ENCODE measurements at regions not wholly inside any gene's neighbourhood (a gene's known extent, or its start where the extent isn't known, plus 50 kb on each side); places are given as distances from the start of the nearest gene placed in this dataset.

- Histone ChIP-seq H3K9me3 (no peaks in the 10 kb centered on the region), H3K27ac (no peak overlapping the region), H3K4me3 (replicated peaks in 1 of 3) (no peak overlapping the region), H3K36me3 (no peaks in the 10 kb centered on the region), H3K27me3 (no peaks in the 10 kb centered on the region), H3K4me1 (no peaks in the 10 kb centered on the region)
- 59 to 76% methylated on average over 4 of the region's 4 CpGs for WGBS, 2 donors
- TF ChIP-seq CTCF (IDR thresholded peaks at IDR 0.05) (no peak), POLR2A (IDR thresholded peaks at IDR 0.05) (no peak)
- no peak for DNase-seq
- intact Hi-C loops (cut with DNase I): loop anchor here (5.0 kb wide), 1 partner anchor 163 kb away; no protein-coding TSS in a partner anchor
Measured at GRCh38 chr17:51374209-51374608, 113.9 kb downstream of the UTP18 start.

DNA sequence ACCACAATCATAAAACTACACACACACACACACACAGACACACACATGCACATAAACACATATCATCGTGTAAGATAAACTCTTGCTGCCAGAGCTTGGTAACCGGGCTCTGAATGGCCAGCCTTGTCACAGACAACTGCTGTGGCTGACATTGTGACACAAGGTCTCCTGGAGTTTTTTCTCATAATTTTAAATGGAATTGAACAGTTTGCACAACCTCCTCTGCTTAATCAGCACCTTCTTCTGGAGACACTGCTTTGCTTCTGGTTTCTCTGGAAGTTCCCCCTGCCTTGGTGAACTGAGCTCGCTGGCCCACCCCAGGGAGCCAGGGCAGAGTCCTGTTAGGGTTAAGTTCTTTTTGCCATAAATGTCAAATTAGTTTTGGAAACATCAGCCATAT, 115.4 kb downstream of the UTP18 start:
- Histone ChIP-seq H3K4me1 (no peaks in the 10 kb centered on the region), H3K9me3 (no peaks in the 10 kb centered on the region), H3K4me3 (replicated peaks in 1 of 3) (no peak overlapping the region), H3K27ac (no peak overlapping the region), H3K27me3 (no peaks in the 10 kb centered on the region), H3K36me3 (no peaks in the 10 kb centered on the region)
- no peak for TF ChIP-seq CTCF (IDR thresholded peaks at IDR 0.05)
- TF ChIP-seq POLR2A (IDR thresholded peaks at IDR 0.05): no peak
- 86 to 88% methylated on average over 3 of the region's 3 CpGs for WGBS, 2 donors
- intact Hi-C loops (cut with DNase I): no loop called here
- no peak for DNase-seq

DNA sequence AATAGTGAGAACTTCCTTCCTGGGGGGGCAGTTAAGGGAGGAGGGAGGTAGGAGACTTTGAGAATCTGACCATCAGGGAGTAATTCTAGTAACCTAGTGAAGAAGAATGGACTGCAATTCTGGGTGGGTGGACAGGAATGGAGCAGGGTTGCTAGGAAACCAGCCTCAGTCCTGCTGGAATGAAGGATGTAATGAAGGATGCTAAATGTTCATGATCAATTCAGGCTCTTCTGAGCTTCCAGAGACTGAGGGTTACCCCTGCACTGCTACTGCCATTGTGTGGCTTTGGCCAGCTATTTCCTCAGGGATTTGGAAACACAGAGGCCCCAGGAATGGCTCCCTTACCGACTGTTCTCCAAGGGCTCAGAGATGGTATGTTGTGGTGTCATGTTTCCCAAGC, 116.4 kb downstream of the UTP18 start:
- no peaks in the 10 kb centered on the region for H3K4me1 ChIP-seq
- TF ChIP-seq CTCF (IDR thresholded peaks at IDR 0.05) (no peak), POLR2A (IDR thresholded peaks at IDR 0.05) (no peak)
- no peaks in the 10 kb centered on the region for H3K9me3 ChIP-seq
- no peak overlapping the region for H3K27ac ChIP-seq
- no peaks in the 10 kb centered on the region for H3K27me3 ChIP-seq
- H3K36me3 ChIP-seq: no peaks in the 10 kb centered on the region
- WGBS, 2 donors: 63 to 89% methylated on average over 1 of the region's 1 CpG
- H3K4me3 ChIP-seq (replicated peaks in 1 of 3): no peak overlapping the region
- intact Hi-C loops (cut with DNase I): no loop called here
- no peak for DNase-seq

DNA sequence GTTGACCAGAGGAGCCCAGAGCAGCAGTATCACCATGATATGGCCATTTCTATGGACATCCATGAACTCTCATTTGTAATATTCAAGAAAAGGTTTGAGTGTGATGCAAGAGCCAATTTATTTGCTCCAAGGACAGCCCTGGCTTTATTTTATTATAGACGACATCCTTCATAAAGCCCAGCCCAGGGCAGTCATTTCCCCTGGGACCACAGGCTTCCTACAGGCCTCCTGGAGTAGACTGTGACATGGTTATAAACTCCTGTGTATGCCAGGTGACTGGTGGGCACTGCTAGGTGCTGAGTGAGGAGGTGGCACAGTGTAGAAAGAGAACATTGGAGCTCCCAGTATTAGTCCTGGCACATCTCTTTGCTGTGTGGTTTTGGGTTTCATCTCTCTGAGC, 120.9 kb downstream of the UTP18 start:
- Histone ChIP-seq H3K4me1 (no peaks in the 10 kb centered on the region), H3K27me3 (no peaks in the 10 kb centered on the region), H3K27ac (no peak overlapping the region), H3K36me3 (no peaks in the 10 kb centered on the region), H3K4me3 (replicated peaks in 1 of 3) (no peak overlapping the region), H3K9me3 (no peaks in the 10 kb centered on the region)
- no peak for TF ChIP-seq CTCF (IDR thresholded peaks at IDR 0.05)
- no peak for TF ChIP-seq POLR2A (IDR thresholded peaks at IDR 0.05)
- WGBS, 2 donors: 77 to 82% methylated on average over 1 of the region's 1 CpG
- no peak for DNase-seq
- intact Hi-C loops (cut with DNase I): no loop called here

- DNase-seq: no peak
- TF ChIP-seq POLR2A (IDR thresholded peaks at IDR 0.05) (no peak), CTCF (IDR thresholded peaks at IDR 0.05) (no peak)
- H3K27ac ChIP-seq: no peak overlapping the region
Measured at GRCh38 chr17:51385208-51385607, 124.9 kb downstream of the UTP18 start.

More at GRCh38 chr17:51385208-51385607, 124.9 kb downstream of the UTP18 start:
- no peaks in the 10 kb centered on the region for H3K4me1 ChIP-seq
- WGBS, 2 donors: 91 to 94% methylated on average over 20 of the region's 20 CpGs
- intact Hi-C loops (cut with DNase I): no loop called here
- H3K27me3 ChIP-seq: no peaks in the 10 kb centered on the region
- H3K36me3 ChIP-seq: no peaks in the 10 kb centered on the region
- H3K9me3 ChIP-seq: no peaks in the 10 kb centered on the region
- H3K4me3 ChIP-seq (replicated peaks in 1 of 3): no peak overlapping the region

All from thyroid gland (tissue), 4 donors.